Medulla oblongata (tissue), 1 donor: ENCODE measurements at regions not wholly inside any gene's neighbourhood (a gene's known extent, or its start where the extent isn't known, plus 50 kb on each side); places are given as distances from the start of the nearest gene placed in this dataset.
A peak's percentile ranks its signal among the peaks of the same experiment; 100 is the strongest.

Experiments used
- DNase-seq: peaks from one replicate; pipeline ENCODE4 v3.0.0-alpha.2; 2015; ENCODE audit errors: extremely low spot score

GRCh38 chr20:39492223-39492797 lies 530.2 kb downstream of the DHX35 start:
- DNase-seq = no peak

- no peak for DNase-seq
These were observed 529.6 kb downstream of the DHX35 start for GRCh38 chr20:39491711-39492110.

DNA sequence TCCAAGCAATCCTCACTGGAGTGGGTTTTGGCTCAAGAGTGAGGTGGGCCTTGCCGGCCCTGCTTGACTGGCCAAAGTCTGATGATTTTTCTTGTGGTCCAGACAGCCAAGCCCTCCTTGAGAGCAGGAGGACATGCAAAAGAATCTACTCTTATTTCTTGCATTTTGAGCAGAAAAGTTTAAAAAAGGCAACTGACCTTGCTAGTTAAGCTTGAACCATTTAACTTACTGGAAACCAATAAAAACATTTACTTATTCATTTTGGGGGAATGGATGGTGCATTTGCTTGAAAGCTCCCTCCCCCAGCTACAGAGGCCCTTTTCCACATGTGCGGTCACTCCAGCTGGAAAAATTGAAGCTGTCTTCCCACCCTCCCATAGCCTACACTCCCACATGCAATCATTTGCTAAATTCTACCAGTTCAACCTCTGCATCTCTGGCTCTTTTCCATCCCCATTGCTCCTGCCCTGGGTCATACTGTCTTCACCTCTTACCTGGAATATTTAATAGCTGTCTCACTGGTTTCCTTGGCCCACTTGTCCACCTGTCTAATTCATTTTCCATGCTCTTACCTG lies 527.9 kb downstream of the DHX35 start:
- DNase-seq = no peak

GRCh38 chr20:39480276-39481043 lies 518.3 kb downstream of the DHX35 start:
- DNase-seq = no peak

- no peak for DNase-seq
These were observed 517.2 kb downstream of the DHX35 start for GRCh38 chr20:39479196-39479810.

- no peak for DNase-seq
These were observed 512.7 kb downstream of the DHX35 start for GRCh38 chr20:39474879-39475278.

DNA sequence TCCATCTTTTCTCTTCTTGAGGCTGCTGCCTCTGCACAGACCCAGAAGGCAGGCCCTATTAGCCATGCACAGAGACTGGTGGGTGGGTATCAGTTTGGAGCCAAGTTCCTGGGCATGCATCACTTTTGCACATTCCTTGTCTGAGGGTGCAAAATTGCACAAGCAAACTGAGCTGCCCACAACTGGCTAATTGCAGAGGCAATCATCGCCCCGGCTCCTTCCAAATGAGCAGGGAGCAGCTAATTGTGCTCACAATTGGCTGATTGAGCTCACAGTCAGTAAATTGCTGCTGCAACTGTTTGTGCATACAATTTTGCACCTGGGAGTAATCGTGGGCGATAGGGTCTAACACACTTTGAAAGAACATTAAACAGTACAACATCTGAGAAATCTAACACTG lies 511.4 kb downstream of the DHX35 start:
- DNase-seq = no peak

- DNase-seq = no peak
These were observed 506.6 kb downstream of the DHX35 start for GRCh38 chr20:39468703-39469102.

- DNase-seq = no peak
These were observed 502.1 kb downstream of the DHX35 start for GRCh38 chr20:39464238-39464637.

- no peak for DNase-seq
These were observed 500.3 kb downstream of the DHX35 start for GRCh38 chr20:39462416-39462945.

DNA sequence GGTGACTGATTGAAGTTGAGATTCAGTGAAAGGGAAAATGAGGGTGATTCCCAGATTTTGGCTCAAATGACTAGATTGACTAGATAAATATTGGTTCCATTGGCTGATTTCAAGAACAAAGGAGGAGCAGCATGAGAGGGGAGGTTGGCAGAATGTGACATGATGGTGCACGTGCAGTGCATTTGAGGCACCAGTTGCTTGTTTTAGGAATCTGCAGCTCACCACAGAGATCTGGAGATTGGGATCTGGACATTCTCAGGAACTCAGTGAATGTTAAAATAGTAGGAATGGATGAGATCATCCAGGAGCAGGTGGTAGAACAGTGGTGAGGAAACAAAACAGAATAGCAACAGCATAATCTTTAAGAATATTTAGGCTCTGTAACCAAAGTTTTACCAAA lies 496.3 kb downstream of the DHX35 start:
- DNase-seq = no peak

- no peak for DNase-seq
These were observed 491.7 kb downstream of the DHX35 start for GRCh38 chr20:39453890-39454289.

- DNase-seq = no peak
These were observed 490.6 kb downstream of the DHX35 start for GRCh38 chr20:39452583-39453340.

DNA sequence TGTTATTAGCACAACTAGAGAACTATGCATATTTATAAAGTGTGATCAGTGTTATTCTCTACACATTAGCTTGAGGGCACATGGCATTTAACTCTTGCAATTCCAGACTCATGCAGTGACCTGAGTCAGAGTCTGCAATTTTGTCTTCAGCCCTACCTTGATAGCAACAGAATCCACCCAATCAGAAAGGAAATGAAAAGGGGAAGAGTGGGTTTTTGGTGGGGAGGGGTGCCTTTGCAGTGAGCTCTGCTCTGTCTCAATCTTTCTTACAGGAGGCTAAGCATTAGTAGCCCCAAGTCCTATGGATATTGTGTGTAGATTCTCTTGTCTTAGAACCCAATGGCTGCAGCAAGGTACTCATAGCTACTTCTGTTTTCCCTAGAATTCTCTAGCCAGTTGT lies 489.2 kb downstream of the DHX35 start:
- DNase-seq = no peak

DNA sequence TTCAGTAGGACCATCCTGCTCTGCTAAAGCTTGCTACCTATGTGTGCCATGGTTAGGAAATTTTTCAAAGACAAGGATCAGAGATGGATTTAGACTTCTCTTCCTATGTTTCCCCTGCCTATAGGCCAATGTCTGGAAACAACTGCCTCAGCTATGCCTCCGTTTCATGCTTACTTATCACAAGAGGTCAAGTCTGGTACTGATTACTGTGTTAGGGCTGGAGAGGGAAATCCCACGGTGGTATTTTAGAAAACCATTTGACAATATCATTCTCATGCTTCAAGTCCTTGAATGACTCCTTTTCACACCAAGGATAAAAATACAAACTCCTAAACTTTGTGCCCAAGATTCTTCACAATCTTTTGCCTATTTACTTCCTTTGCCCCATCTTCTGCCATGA lies 484.3 kb downstream of the DHX35 start:
- DNase-seq = no peak

DNA sequence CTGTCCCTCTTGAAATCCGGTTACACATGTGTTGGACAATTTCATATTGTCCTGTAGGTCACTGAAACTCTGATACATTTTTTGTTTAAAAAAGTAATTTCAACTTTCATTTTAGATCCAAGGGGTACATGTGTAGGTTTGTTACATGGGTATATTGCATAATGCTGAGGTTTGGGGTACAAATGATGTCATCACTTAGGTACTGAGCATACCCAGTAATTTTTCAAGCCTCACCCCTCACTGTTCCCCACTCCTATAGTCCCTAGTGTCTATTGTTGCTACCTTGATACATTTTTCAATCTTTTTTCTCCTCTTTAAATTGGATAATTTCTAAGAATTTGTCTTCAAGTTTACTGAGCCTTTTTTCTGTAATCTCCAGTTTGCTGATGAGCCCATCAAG lies 483.0 kb downstream of the DHX35 start:
- no peak for DNase-seq

DNA sequence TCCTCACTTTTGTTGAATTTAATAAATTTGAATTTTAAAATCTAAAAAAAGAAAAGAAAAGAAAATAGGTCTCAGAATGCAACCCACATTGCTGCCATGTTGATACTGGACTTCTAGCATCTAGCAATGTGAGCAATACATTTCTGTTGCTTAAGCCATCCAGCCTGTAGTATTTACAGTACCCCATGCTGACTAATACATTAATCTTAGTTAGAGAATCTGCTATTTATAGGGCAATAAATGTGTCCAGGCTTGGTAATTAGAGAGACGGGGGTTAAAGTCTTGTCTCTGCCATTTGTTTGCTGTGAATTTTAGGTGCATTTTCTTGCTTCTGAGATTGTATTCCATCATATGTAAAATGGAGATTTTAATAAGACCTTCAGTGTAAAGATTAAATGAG lies 471.3 kb downstream of the DHX35 start:
- no peak for DNase-seq

GRCh38 chr20:39431091-39431880 lies 469.1 kb downstream of the DHX35 start:
- no peak for DNase-seq

GRCh38 chr20:39429726-39430125 lies 467.6 kb downstream of the DHX35 start:
- peak; percentile 16 for DNase-seq

DNA sequence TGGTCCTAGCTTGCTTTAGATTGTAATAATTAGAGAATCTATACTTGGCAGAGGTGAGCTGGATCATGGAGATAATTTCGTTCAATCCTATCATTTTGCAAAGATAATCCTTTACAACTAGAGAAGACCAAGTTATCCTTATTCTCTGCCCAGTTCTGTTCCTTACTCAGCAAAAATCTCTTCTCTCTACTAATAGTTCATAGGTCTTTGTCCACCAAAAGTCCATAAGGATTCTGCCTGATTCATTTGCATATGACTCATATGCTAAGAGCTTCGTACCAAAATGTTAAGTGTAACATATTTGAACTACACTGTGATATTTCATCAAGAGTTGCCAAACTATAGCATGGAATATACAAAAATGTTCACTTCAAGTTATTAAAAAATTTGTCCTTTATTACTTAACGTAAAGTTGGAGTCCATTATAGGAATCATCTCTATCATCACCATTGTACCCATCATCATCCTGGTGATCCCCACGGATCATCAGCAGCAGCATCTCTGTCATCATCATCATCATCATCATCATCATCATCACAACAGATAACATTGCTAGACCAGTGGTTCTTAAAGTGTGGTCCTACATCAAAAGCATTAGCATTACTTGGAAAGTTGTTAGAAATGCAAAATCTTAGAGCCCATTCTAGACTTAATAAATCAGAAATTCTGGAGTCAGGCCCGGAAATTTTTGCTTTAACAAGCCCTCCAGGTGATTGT lies 463.0 kb downstream of the DHX35 start:
- DNase-seq = no peak
